MCF 10A (cell line): ENCODE measurements at regions not wholly inside any gene's neighbourhood (a gene's known extent, or its start where the extent isn't known, plus 50 kb on each side); places are given as distances from the start of the nearest gene placed in this dataset.
"Not testable (repeated sequence)": the region's sequence is repeated elsewhere in the genome, so short reads cannot be mapped to it uniquely, and the experiment has no call there.

ENCODE experiments used
- BruUV-seq: library from RNA; stranded (reverse); fragments of 400-500 nt; replicated peaks from 2 replicates; lab custom pipeline; 2021; lab: Mats Ljungman, UMichigan
- CTCF ChIA-PET: fragments of 300-600 bp; sonication (Branson Sonifier 250); formaldehyde crosslinking; extraction: SDS; loops from one replicate; lab custom pipeline; 2021; ENCODE audit warnings: antibody characterized with exemption, inconsistent platforms; lab: Yijun Ruan, JAX
- POLR2A ChIA-PET: fragments of 300-600, 350-650 bp; sonication (Branson Sonifier 250); formaldehyde crosslinking; extraction: SDS; loops from one replicate; lab custom pipeline; 2020; ENCODE audit warnings: antibody characterized with exemption, inconsistent platforms; lab: Yijun Ruan, JAX
- DNase-seq: peaks from one replicate; pipeline ENCODE4 v3.0.0-alpha.2; 2018; ENCODE audit not compliant: unreplicated experiment
- H3K27ac Mint-ChIP-seq: one replicate; pipeline ENCODE4 v1.8.0; 2022; ENCODE audit warnings: mild to moderate bottlenecking, low read depth, mixed read lengths; ENCODE audit not compliant: unreplicated experiment
- H3K27me3 Mint-ChIP-seq: one replicate; pipeline ENCODE4 v1.8.0; 2022; ENCODE audit warnings: mixed read lengths; ENCODE audit not compliant: insufficient read depth, unreplicated experiment
- H3K36me3 Mint-ChIP-seq: one replicate; pipeline ENCODE4 v1.8.0; 2022; ENCODE audit warnings: mild to moderate bottlenecking, moderate library complexity, mixed read lengths; ENCODE audit not compliant: insufficient read depth, unreplicated experiment
- H3K4me1 Mint-ChIP-seq: one replicate; pipeline ENCODE4 v1.8.0; 2022; ENCODE audit warnings: mixed read lengths; ENCODE audit not compliant: insufficient read depth, unreplicated experiment
- H3K4me3 Mint-ChIP-seq: one replicate; pipeline ENCODE4 v1.8.0; 2022; ENCODE audit warnings: mild to moderate bottlenecking, moderate library complexity, mixed read lengths; ENCODE audit not compliant: unreplicated experiment
- H3K9me3 Mint-ChIP-seq: one replicate; pipeline ENCODE4 v1.8.0; 2022; ENCODE audit warnings: mixed read lengths; ENCODE audit not compliant: unreplicated experiment
- CTCF ChIP-seq: fragments of 200-600 bp; IDR thresholded peaks from one replicate; pipeline ENCODE4 v1.8.0; 2022; ENCODE audit warnings: antibody characterized with exemption, mild to moderate bottlenecking; ENCODE audit not compliant: unreplicated experiment
- intact Hi-C: fragments of 100-400 bp; cut with micrococcal nuclease; formaldehyde crosslinking; loops from 2 replicates; pipeline ENCODE4 v1.14.1; 2022

- BruUV-seq: no TSS peak
These were observed 498.8 kb upstream of the API5 start for GRCh38 chr11:42812960-42813359.

DNA sequence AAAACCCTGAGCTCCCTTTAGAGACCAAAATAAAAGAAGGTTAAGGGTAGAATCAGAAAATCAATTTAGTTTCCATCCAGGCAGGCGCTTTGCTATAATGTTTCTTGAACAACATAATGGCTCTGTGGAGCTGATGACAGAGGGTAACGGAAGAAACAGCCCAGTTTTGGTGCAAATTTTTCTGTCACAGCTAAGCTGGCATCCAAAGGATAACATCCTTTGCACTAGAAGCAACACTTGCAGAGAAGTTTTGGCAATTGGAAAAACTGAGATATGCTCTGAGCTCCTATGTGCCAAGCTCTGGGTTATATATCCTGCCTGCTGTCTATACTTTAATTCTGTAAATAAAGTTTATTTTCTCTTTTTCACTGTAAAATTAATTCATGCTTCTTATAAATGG, 495.3 kb upstream of the API5 start:
- Mint-ChIP-seq H3K27ac (no peak overlapping the region), H3K4me1 (no peaks in the 10 kb centered on the region), H3K4me3 (no peak overlapping the region), H3K27me3 (no peaks in the 10 kb centered on the region), H3K36me3 (no peaks in the 10 kb centered on the region), H3K9me3 (no peaks in the 10 kb centered on the region)
- intact Hi-C loops: no loop called here
- CTCF ChIA-PET: no interaction called here
- no TSS peak for BruUV-seq
- no peak for DNase-seq
- no peak for TF ChIP-seq CTCF
- POLR2A ChIA-PET: no interaction called here

More at GRCh38 chr11:42812960-42813359, 498.8 kb upstream of the API5 start:
- intact Hi-C loops: no loop called here
- no peaks in the 10 kb centered on the region for H3K27me3 Mint-ChIP-seq
- CTCF ChIA-PET: interaction anchor here (1.1 kb wide), 1 partner anchor 9 kb away, joined by 3 read pairs; no protein-coding TSS in a partner anchor
- no peaks in the 10 kb centered on the region for H3K9me3 Mint-ChIP-seq
- H3K27ac Mint-ChIP-seq: no peak overlapping the region
- POLR2A ChIA-PET: no interaction called here
- H3K36me3 Mint-ChIP-seq: no peaks in the 10 kb centered on the region
- no peak overlapping the region for H3K4me3 Mint-ChIP-seq
- H3K4me1 Mint-ChIP-seq: no peaks in the 10 kb centered on the region
- DNase-seq: no peak
- TF ChIP-seq CTCF: no peak

DNA sequence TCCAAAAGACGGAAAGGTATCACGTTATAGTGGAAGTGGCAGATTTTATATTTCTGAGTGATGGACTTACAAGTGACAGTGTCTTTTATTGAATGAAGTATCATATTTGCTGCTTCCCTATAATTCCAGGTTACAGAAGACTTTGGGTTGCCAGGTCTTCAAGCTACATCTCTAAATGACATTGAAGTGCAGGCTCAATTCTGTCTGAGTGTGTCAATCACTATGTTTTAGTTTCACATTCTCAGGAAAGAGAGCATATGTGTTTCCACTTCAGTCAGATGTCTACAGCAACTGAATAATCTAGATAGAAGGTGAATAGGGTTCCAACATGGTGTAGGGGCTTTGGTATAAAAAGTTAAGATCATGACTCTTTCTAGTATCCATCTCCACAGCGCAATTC, 492.7 kb upstream of the API5 start:
- BruUV-seq: no TSS peak
- H3K9me3 Mint-ChIP-seq: no peaks in the 10 kb centered on the region
- H3K4me3 Mint-ChIP-seq: no peak overlapping the region
- CTCF ChIA-PET: no interaction called here
- H3K4me1 Mint-ChIP-seq: no peaks in the 10 kb centered on the region
- intact Hi-C loops: no loop called here
- POLR2A ChIA-PET: no interaction called here
- no peaks in the 10 kb centered on the region for H3K27me3 Mint-ChIP-seq
- TF ChIP-seq CTCF: no peak
- H3K36me3 Mint-ChIP-seq: no peaks in the 10 kb centered on the region
- DNase-seq: no peak
- H3K27ac Mint-ChIP-seq: no peak overlapping the region

- intact Hi-C loops, BruUV-seq, DNase-seq, H3K4me3 Mint-ChIP-seq, H3K4me1 Mint-ChIP-seq, CTCF ChIA-PET, H3K9me3 Mint-ChIP-seq, H3K27ac Mint-ChIP-seq, H3K36me3 Mint-ChIP-seq, H3K27me3 Mint-ChIP-seq, POLR2A ChIA-PET: not testable (repeated sequence)
These were observed 489.6 kb upstream of the API5 start for GRCh38 chr11:42822188-42822587.

DNA sequence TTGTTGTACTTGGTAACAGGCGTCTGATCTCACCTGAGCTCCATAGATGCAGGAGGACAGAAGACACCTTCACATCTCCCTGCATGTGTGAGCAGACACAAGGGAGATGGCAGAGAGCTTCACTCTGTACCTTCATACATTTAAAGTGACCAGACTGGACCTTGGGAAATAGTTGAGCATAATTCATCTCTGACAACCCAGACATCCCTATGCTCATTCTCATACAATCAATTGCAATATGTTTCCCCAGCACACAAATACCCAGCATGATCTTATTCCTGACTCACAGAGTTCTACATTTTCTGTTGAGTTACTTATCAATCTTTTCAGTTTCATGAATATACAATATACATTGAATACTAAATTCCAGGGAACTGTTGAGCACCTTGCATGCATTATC, 488.2 kb upstream of the API5 start:
- ChIA-PET POLR2A (no interaction called here), CTCF (interaction anchor here (0.6 kb wide), 2 partner anchors 83 to 477 kb away, joined by 3 to 4 read pairs; no protein-coding TSS in a partner anchor)
- H3K4me3 Mint-ChIP-seq: no peak overlapping the region
- H3K27ac Mint-ChIP-seq: no peak overlapping the region
- no peak for TF ChIP-seq CTCF
- no peaks in the 10 kb centered on the region for H3K36me3 Mint-ChIP-seq
- intact Hi-C loops: no loop called here
- DNase-seq: no peak
- BruUV-seq: no TSS peak
- H3K4me1 Mint-ChIP-seq: no peaks in the 10 kb centered on the region
- H3K9me3 Mint-ChIP-seq: no peaks in the 10 kb centered on the region
- H3K27me3 Mint-ChIP-seq: no peaks in the 10 kb centered on the region
